Endothelial cell of umbilical vein (primary cell): ENCODE measurements at regions not wholly inside any gene's neighbourhood (a gene's known extent, or its start where the extent isn't known, plus 50 kb on each side); places are given as distances from the start of the nearest gene placed in this dataset.

Experiments used
- BruUV-seq: library from RNA; stranded (reverse); fragments of 400-500 nt; replicated peaks from 2 replicates; lab custom pipeline; 2021; lab: Mats Ljungman, UMichigan
- CTCF ChIA-PET: fragments of 300-600, 350-600 bp; sonication (Branson Sonifier 250); formaldehyde crosslinking; loops from one replicate; lab custom pipeline; 2021; ENCODE audit warnings: antibody characterized with exemption, inconsistent platforms; lab: Charles Lee
- POLR2A ChIA-PET: fragments of 300-600, 350-600 bp; sonication (Branson Sonifier 250); formaldehyde crosslinking; loops from one replicate; lab custom pipeline; 2021; ENCODE audit warnings: antibody characterized with exemption, inconsistent platforms; lab: Charles Lee
- DNase-seq: peaks from one replicate; pipeline ENCODE4 v3.0.0-alpha.2; 2011; ENCODE audit warnings: low read depth, low spot score
- FAIRE-seq: peaks from 2 replicates; lab custom pipeline; 2011; peaks lifted over from hg19 to GRCh38; lab: Jason Lieb, UNC
- H2AFZ ChIP-seq: 2 replicates; pipeline ENCODE4 v1.6.0; 2012; ENCODE audit warnings: low read depth, low read length, control low read depth, inconsistent platforms
- H3K27ac ChIP-seq: 2 replicates; pipeline ENCODE4 v1.5.1; 2011; ENCODE audit warnings: low read depth, mild to moderate bottlenecking, control low read depth, low read length, moderate library complexity; ENCODE audit not compliant: insufficient read depth
- H3K27me3 ChIP-seq, 2 experiments: 2 replicates each; pipeline versions ENCODE4 v1.6.0 to v1.6.1; 2011; ENCODE audit warnings: low read length in 2 of 2, mixed read lengths in 1 of 2; ENCODE audit not compliant: control insufficient read depth in 2 of 2, insufficient read depth in 2 of 2
- H3K36me3 ChIP-seq, 2 experiments: 2 replicates in 1 of 2; 3 replicates in 1 of 2; pipeline ENCODE4 v1.5.1; 2011; ENCODE audit warnings: low read length in 2 of 2, mild to moderate bottlenecking in 1 of 2, moderate library complexity in 1 of 2; ENCODE audit not compliant: control insufficient read depth in 2 of 2, insufficient read depth in 2 of 2; ENCODE audit errors: extremely low read depth in 1 of 2
- H3K4me1 ChIP-seq: 3 replicates; pipeline ENCODE4 v1.5.1; 2011; ENCODE audit warnings: mild to moderate bottlenecking, low read length; ENCODE audit not compliant: control insufficient read depth, insufficient read depth; ENCODE audit errors: extremely low read depth
- H3K4me2 ChIP-seq: 2 replicates; pipeline ENCODE4 v1.6.1; 2011; ENCODE audit warnings: low read length, control low read depth, mixed read lengths; ENCODE audit not compliant: insufficient read depth
- H3K4me3 ChIP-seq, 3 experiments: fragments of 200-600 bp in 1 of 3; sonication (generic), shearing (Covaris generic) in 1 of 3; replicated peaks in 1 of 3; 2 replicates each; pipeline ENCODE4 v1.5.1; 2011 to 2016; ENCODE audit warnings: control low read depth in 3 of 3, low read length in 3 of 3, mild to moderate bottlenecking in 2 of 3, inconsistent platforms in 1 of 3, low read depth in 1 of 3, moderate library complexity in 1 of 3; ENCODE audit not compliant: insufficient read depth in 1 of 3
- H3K79me2 ChIP-seq: 2 replicates; pipeline ENCODE4 v1.6.0; 2012; ENCODE audit warnings: low read length, inconsistent platforms; ENCODE audit not compliant: control insufficient read depth, insufficient read depth
- H3K9ac ChIP-seq: replicated peaks from 2 replicates; pipeline ENCODE3; 2011; ENCODE audit warnings: low read length, control low read depth; ENCODE audit not compliant: insufficient read depth; ENCODE audit errors: extremely low read depth
- H3K9me1 ChIP-seq: replicated peaks from 3 replicates; pipeline ENCODE4 v1.6.0; 2011; ENCODE audit warnings: mild to moderate bottlenecking, low read length; ENCODE audit not compliant: control insufficient read depth, insufficient read depth; ENCODE audit errors: extremely low read depth
- H3K9me3 ChIP-seq: replicated peaks from 2 replicates; pipeline ENCODE4 v1.5.1; 2012; ENCODE audit warnings: low read length, inconsistent platforms; ENCODE audit not compliant: control insufficient read depth, insufficient read depth
- H4K20me1 ChIP-seq: replicated peaks from 2 replicates; pipeline ENCODE3; 2011; ENCODE audit warnings: mild to moderate bottlenecking, low read length; ENCODE audit not compliant: control insufficient read depth, insufficient read depth; ENCODE audit errors: extremely low read depth
- EZH2 ChIP-seq: IDR thresholded peaks from 2 replicates; pipeline ENCODE4 v1.6.1; 2012; ENCODE audit warnings: borderline replicate concordance, low read depth, mild to moderate bottlenecking, moderate library complexity, low read length, inconsistent platforms; ENCODE audit not compliant: severe bottlenecking
- FOS ChIP-seq: IDR thresholded peaks from 2 replicates; pipeline ENCODE4 v1.6.1; 2011; ENCODE audit warnings: mild to moderate bottlenecking, low read length, moderate library complexity, borderline replicate concordance; ENCODE audit not compliant: insufficient read depth
- GATA2 ChIP-seq: IDR thresholded peaks from 2 replicates; pipeline ENCODE4 v1.7.0; 2011; ENCODE audit warnings: low read depth, mild to moderate bottlenecking, moderate library complexity, mixed read lengths, low read length; ENCODE audit not compliant: insufficient read length, insufficient read depth
- JUN ChIP-seq: IDR thresholded peaks from 2 replicates; pipeline ENCODE4 v1.6.1; 2011; ENCODE audit warnings: borderline replicate concordance, low read depth; ENCODE audit not compliant: insufficient read length, insufficient read depth
- MYC ChIP-seq: IDR thresholded peaks from one replicate; pipeline ENCODE4 v1.6.1; 2011; ENCODE audit warnings: mild to moderate bottlenecking, low read depth, low read length
- POLR2A ChIP-seq: IDR thresholded peaks from 2 replicates; pipeline ENCODE4 v1.6.1; 2012; ENCODE audit warnings: low read depth, mild to moderate bottlenecking, control low read depth, low read length
- POLR2AphosphoS5 ChIP-seq: IDR thresholded peaks from 2 replicates; pipeline ENCODE4 v1.6.1; 2012; ENCODE audit warnings: low read depth, mild to moderate bottlenecking, control low read depth, low read length, moderate library complexity; ENCODE audit not compliant: insufficient read depth
- dilution Hi-C: fragments of 300-500 bp; cut with MboI; formaldehyde crosslinking; loops from one replicate; pipeline ENCODE4 v1.15.0; 2019; ENCODE audit warnings: low sequenced_read_pairs; ENCODE audit not compliant: extremely low pct_ligation_motif_present
- intact Hi-C: fragments of 100-400 bp; cut with micrococcal nuclease; formaldehyde crosslinking; loops from one replicate; pipeline ENCODE4 v1.10.0; 2022
- TF ChIP-seq, protein P1 (sequence below), 2 donors: IDR thresholded peaks; 1 replicate in 1 of 2; 2 replicates in 1 of 2; pipeline ENCODE4 v1.5.1; 2011; ENCODE audit warnings: low read length in 2 of 2, mild to moderate bottlenecking in 2 of 2, moderate library complexity in 2 of 2, control low read depth in 1 of 2, inconsistent platforms in 1 of 2, low read depth in 1 of 2; ENCODE audit not compliant: insufficient read depth in 1 of 2; ENCODE audit errors: extremely low read depth in 1 of 2
- TF ChIP-seq, protein P2 (sequence below): IDR thresholded peaks from 2 replicates; pipeline ENCODE4 v1.6.1; 2011; ENCODE audit not compliant: insufficient read depth, insufficient read length

DNA sequence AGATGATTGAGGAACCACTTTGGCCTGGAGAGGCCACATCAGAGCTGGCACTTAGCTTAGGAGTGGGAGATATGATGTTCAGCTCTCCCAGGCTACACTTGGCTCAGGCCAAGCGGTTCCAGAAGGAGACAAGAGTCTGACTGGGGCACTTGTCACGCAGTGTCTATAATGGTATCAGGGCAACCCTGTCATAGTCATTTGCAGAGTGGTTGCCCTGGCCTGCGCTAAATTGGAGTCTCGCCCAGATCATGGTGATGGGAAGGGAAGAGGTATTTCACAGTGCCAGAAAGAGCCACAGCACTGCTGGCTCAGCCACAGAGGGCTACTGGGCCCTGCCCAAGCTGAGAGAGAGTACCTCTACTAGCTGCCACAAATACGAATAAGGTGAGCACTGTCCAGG, 186.9 kb upstream of the CRBN start:
- Histone ChIP-seq H3K4me2 (no peak overlapping the region), H3K36me3 (no peaks in the 10 kb centered on the region), H3K4me3 (no peak overlapping the region), H3K27me3 (no peaks in the 10 kb centered on the region), H3K9me3 (peaks cover 5% of the 10 kb centered on the region), H3K4me1 (no peaks in the 10 kb centered on the region), H4K20me1 (no peaks in the 10 kb centered on the region), H3K9ac (no peak overlapping the region), H3K27ac (no peak overlapping the region), H2AFZ (no peak overlapping the region), H3K9me1 (no peaks in the 10 kb centered on the region), H3K79me2 (no peaks in the 10 kb centered on the region)
- ChIA-PET CTCF (no interaction called here), POLR2A (no interaction called here)
- TF ChIP-seq POLR2AphosphoS5 (no peak), FOS (no peak), POLR2A (no peak), EZH2 (no peak), GATA2 (no peak), JUN (no peak), MYC (no peak)
- TF ChIP-seq, protein P1, sequence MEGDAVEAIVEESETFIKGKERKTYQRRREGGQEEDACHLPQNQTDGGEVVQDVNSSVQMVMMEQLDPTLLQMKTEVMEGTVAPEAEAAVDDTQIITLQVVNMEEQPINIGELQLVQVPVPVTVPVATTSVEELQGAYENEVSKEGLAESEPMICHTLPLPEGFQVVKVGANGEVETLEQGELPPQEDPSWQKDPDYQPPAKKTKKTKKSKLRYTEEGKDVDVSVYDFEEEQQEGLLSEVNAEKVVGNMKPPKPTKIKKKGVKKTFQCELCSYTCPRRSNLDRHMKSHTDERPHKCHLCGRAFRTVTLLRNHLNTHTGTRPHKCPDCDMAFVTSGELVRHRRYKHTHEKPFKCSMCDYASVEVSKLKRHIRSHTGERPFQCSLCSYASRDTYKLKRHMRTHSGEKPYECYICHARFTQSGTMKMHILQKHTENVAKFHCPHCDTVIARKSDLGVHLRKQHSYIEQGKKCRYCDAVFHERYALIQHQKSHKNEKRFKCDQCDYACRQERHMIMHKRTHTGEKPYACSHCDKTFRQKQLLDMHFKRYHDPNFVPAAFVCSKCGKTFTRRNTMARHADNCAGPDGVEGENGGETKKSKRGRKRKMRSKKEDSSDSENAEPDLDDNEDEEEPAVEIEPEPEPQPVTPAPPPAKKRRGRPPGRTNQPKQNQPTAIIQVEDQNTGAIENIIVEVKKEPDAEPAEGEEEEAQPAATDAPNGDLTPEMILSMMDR (IDR thresholded peaks at IDR 0.05; ENCODE audit: extremely low read depth in 1 of 2, insufficient read depth in 1 of 2, low read depth in 1 of 2, low read length in 2 of 2): no peak
- TF ChIP-seq, protein P2, sequence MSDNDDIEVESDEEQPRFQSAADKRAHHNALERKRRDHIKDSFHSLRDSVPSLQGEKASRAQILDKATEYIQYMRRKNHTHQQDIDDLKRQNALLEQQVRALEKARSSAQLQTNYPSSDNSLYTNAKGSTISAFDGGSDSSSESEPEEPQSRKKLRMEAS: no peak
- FAIRE-seq (no peak), DNase-seq (no peak)
- dilution Hi-C loops: no loop called here
- intact Hi-C loops: no loop called here
- no TSS peak for BruUV-seq
